Activated CD4-positive, alpha-beta T cell treated with anti-CD3 and anti-CD28 coated beads, Interleukin-2, amount 50 U/mL, for 24 hours (primary cell): ENCODE measurements at regions not wholly inside any gene's neighbourhood (a gene's known extent, or its start where the extent isn't known, plus 50 kb on each side); places are given as distances from the start of the nearest gene placed in this dataset.

Experiments used
- DNase-seq, 2 donors: peaks; one replicate each; pipeline ENCODE4 v3.0.0-alpha.2; 2020; ENCODE audit warnings: low read depth in 1 of 2, low spot score in 1 of 2

DNA sequence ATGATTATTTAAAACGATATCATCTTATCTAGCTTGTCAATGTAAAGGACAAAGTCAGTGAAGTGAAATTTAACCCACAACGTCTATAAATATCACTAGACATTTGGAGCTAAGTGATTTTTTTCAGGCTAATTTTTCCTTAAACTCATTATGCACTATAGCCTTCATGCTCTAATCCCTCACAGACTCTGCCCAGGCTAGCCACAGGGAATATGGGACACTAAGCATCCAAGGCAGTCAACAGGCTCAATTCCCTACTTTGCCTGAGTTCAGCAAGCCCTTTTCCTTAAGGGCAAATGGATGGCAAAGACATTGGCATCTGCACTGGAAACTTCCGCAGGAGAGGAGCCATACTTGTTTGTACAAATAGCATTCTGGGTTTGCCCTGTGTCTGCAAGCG, 577.0 kb downstream of the LMO4 start:
- DNase-seq = no peak

DNA sequence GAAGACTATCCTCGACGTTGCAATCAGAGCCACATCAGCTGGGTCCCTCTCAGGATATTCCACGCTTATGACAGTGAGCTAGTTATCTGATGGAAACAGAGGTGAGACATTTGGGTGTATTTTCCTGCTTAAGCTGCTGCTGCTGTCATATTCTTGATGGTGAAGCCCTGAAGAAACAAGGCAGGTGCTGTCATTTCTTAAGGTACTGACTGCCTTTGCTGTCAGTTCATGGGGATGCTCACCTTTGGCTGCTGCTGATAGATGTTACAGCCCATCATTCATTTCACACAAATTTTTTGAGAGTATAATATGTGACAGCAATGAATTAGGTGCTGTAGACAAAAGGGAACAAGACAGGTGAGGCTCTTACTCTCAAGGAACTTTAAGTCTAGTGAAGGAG, 577.4 kb downstream of the LMO4 start:
- DNase-seq = no peak

DNA sequence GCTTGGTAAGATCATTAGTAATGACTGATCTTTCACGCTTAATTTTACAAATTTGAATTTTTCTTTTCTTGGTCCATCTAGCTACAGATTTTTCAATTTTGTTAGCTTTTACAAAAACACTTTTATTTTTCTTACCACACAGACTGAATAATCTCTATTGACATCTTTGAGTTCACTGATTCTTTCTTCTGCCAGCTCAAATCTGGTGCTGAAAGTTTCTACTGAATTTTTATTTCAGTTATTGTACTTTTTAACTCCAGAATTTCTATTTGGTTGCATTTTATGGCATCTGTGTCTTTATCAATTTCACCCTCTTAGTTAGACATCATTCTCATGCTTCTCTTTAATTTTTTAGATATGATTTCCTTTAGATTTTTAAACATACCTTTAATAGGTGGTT, 584.7 kb downstream of the LMO4 start:
- DNase-seq = no peak

DNA sequence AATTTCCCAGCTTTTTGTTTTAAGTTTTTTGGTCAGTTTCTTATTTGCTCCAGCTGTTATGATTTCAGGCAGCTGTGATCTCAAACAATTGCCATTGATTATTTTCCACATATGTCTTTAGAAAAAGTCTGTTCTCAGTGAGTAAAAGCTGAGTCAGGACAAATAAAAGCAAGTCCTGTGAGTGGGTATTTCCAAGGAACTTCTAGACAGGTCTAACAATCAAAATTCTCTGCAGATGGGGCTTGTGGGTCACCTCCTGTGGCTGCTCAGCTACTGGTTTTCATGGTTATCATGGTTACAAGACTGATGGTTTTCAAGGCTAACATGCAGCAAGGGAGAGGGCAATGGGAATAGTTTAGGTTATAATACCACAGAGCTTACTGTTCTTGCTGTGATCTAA, 585.7 kb downstream of the LMO4 start:
- DNase-seq = no peak

DNA sequence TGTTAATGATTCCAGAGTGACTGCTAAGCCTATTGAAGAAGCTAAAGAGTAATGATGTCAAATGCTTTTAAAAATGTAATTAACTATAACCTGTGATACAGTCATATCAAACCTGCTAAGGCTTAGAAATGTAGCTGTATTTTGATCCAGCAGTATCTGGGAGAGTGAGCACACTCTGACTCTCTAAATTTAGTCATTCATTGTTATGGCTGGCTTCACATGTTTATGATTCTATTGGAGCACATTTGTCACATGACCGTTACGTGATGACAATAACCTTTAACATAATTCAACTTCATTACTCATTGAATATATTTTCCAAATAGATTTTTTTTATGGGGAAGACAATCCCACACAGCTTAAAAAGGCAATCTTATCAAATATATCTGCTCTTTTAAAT, 587.1 kb downstream of the LMO4 start:
- no peak for DNase-seq

DNA sequence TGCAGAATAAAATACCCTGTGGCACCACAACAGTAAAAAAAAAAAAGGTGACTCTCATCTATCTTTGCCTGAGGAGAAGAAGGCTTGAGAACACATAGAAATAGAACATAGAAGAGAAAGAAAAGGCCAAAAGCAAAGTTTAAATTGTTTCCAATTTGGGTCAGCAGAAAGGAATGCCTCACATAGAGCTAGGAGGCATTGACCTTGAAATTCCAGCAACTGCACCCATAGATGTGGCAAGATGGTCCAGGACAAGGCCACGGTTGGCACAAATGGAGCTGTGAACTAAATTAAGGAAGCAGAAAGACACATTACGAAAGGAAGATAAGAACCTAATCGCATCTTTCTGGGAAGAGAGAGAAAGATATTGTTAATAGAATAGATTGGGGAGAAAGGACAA, 588.3 kb downstream of the LMO4 start:
- DNase-seq = no peak

DNA sequence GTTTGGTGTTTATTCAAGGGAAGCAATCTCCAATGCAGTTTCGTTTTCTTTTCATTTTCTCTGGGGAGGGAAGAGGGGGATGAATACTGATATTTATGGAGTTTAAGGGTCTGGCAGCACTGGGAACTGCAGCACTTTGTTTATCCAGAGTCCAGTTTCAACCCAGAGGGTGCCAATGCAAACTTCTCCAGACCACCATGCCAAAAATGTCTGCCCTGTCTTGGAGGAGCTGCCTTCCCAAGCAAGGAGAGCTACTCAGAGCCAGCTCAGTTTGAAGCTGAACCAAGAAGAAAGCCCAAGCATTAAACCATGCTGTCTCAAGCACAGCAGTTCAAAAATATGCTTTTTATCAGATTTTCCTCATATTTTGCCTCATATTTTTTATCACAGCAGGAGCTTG, 589.7 kb downstream of the LMO4 start:
- no peak for DNase-seq

DNA sequence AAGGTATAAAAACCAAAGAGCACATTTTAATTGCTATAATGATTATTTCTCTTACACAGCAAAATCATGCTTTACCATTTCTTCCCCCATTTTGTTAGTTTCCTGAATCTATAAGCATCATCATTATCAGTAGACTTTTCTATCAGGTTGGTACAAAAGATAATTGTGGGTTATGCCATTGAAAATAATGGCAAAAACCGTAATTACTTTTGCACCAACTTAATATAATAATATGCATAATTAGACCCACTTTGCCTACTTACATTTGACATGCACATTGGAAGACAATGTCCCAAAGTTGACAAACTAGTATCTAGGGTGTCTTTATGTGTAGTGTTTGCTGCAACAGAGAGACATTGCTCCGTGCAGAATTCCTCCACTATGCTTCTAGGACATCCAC, 594.2 kb downstream of the LMO4 start:
- no peak for DNase-seq

DNA sequence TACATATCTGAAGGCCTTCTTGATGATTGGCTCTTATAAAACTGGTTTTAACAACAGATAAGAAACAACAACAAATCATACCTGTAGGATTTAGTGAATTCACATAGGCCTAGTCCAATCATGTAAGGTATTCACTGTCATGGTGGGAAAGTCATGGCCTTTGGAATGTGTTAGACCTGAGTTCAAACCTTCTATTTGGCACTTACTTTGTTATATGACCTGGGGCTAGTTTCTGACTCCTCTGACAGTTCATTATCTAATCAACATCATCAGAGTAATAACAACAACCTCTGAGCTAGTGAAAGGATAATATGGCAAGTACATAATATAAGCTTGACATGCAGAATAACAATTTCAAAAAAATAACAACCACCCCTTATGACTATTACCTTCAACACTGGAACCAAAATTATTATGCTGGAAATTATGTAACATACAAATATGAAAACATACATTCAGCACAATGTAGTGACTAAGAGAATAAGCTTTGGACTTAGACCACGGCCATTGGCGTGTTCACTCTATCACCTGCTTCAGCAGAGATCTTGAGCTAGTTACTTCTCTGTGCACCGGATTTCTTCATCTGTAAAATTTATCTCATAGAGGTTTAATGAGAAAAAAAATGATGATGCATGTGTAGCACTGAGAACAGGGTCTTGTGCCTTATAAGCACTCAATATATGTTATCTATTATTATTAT, 597.6 kb downstream of the LMO4 start:
- DNase-seq = no peak

DNA sequence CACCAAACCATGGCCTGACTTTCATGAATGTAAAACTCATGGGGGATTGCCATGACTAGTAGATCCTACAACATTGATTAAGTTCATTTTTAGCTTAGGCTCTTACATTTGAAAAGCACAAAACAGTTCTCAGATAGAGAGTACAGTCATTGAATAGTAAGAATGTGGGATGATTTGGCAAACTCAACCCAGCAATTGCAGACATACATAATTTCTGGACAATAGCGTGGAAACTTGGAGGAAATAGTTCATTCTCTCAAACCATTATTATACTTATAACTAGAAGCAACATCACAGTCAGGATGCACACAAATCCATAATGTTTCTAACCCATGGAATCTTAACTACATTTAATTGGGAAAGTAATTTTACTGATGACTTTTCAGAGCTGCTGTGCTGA, 598.2 kb downstream of the LMO4 start:
- DNase-seq = no peak

DNA sequence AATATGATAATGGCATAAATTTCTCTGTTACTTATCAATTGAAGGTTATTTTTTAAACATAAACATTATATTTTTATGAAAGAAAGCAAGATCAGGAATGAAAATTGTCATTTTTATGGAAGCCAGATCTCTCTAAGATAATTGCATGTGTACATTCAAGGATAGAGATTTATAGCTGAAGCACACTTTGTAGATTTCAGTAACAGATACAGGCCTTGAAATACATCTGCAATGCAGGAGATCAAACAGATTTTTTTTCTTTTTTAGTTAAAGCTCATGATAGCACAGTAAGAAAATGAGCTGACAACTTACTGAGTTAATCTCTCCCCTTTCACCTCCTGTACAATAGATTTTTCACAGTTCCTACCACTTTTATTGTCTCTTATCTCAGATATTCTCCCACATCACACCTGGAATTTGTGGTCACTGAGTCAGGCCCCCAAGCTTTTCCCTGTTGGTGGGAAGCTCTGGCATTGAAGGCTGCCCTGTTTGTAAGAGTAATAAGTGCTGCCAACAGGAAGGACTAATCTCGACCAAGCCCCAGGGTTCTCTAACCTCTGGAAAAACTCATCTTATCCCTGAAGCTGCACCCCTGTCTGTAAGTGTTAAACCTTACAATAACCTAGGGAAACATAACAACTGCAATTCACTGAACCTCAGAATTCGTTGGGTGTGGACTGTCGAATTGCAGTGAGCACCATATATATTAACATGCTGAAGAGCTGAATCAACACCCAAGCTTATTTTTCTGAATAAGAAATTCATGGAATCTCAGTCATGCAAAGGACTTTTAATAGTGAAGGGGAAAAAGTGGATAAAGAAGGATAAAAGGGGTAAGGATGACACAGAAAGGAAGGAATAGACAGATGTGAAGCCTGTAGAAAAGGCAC, 599.0 kb downstream of the LMO4 start:
- DNase-seq = no peak

DNA sequence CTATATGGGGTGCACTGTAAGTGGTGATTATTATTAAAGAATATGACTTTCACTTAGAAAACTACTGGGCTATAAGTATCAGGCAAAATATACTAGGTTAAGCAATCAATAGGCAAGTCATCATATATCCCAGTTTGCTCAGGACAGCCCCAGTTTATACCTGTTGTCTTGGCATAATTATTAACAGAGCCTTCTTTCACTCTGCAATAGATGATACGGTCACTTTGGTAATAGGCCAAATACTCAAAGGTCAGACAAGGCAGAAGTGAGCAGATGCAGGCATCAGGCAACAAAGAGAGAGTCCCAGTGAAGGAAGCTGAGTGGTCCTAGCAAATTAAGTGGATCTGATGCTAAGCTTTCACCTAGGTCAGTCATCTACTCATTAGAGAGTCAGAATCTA, 599.9 kb downstream of the LMO4 start:
- no peak for DNase-seq

DNA sequence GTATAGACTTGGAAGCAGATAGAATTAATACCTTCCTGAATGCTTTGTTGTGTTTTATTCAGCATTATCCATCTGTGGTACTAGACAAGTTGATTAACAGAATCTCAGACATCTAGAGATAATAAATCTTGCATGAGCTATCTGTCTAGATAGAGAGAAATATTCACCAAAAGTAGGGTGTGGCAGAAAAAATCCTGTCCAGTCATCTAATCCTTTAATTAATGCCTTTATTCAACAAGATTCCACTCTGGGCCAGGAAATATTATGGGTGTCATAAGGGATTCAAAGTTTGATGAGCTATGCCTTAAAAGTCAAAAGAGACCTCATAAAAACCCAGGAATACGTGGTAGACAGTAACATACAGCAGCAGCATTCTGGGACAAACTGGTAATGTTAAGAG, 601.2 kb downstream of the LMO4 start:
- DNase-seq = no peak

DNA sequence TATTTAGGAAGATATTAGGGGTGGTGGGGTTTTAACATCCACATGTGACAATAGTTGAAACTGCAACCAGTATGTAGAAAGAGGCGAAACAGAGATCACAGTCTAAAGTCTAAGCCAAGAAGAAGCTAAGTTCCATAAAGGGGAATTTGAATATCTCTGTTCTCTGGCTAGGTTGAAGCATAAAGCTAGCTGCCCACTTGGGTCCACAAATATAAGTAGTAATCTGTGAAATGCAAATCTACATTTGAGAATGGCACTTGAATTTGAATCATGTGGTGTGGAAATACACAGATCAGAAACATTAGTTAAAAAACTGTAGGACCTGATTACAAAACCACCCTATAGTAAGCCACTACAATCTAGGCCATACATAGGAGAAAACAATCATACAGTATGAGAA, 602.1 kb downstream of the LMO4 start:
- no peak for DNase-seq

DNA sequence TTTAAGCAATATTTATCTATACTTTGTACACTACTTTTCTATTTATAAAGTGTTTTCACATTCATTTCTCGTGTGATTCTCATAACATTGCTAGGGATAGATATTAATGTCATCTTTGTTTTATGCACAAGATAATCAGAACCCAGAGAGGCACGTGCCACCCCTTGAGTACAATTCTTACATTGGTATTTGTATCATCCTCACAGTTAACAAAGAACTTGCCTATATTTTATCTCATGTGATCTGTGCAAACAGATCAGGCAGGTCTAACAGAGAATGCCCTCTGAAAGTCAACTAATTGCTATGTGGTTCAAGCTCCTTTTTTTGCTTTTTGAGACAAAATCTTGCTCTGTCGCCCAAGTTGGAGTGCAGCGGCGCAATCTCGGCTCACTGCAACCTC, 604.5 kb downstream of the LMO4 start:
- DNase-seq = no peak

DNA sequence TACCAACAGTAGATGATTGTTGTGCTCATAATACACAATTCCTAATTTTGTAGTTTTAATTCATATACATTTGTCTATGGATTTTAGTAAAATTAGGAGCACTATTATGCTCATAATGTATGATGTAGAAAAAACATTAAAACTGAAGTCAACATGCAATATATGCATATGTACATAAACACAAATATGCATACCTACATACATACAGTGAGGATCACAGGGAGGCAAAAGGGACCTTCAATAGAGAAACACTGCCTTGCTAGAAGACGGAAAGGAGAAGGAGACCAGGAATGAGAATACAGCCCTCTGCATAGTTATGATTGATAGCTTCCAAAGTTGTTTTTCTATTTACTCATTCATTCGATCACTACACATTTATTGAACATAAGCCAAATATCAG, 606.5 kb downstream of the LMO4 start:
- no peak for DNase-seq

DNA sequence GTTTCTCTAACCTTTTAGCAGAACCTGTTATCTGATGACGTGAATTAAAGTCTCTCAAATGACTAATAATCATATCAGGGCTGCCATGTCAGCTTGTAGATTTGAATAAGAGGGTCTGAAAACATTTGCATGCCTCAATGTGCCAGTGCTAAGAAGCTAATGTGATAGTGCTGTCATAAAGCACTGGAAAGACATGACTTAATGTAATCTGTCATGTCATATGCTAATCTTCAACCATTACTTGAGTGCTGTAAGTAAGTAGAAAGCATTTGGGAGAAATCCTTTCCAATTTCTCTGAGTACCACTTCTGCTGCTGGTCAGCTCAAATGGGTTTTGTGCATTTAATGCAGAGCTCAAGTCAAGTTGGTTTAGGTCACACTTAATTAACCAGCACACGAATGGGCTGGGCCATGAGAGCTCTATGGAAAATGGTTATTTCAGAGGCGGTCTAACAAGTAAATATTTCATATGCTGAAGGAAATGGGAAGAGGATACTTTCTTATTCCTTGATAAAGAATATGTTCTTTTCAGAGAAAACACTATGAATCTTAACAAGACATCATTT, 609.2 kb downstream of the LMO4 start:
- no peak for DNase-seq

DNA sequence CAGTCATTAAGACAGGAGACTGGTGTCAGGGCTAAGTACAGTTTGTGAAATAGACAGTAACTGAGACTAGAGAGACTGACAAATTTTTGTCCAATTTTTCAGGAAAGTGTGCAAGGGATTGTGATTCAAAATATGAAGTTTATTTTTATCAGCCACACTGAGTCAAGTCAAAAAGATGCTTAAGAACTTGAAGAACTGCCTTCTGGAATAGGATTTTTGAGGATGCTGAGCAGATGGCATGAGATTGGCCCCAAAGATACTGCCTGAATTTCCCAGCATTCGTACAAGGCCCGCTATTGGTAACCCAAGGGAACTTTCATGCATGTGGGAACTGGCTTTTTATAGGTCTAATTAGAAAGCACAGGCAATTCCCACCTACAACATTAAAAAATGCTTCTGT, 610.0 kb downstream of the LMO4 start:
- DNase-seq = no peak

DNA sequence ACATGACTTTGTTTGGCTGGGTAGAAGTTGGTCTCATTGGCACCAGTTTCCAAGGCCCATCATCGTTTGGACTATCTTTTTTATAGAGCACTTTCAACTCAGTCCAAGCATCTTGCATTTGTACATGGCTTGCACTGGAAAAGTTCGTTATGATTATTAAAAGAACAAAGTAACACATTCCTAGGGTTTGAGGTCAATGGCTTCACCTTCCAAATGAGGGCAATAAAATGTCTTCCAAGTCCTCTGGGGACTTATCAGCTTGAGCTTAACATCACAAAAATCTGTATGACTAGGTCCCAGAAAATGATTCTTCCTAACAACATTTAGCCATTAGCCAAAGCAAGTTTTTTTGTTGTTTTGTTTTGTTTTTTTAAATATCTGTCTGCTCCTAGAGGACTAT, 610.8 kb downstream of the LMO4 start:
- DNase-seq = no peak

DNA sequence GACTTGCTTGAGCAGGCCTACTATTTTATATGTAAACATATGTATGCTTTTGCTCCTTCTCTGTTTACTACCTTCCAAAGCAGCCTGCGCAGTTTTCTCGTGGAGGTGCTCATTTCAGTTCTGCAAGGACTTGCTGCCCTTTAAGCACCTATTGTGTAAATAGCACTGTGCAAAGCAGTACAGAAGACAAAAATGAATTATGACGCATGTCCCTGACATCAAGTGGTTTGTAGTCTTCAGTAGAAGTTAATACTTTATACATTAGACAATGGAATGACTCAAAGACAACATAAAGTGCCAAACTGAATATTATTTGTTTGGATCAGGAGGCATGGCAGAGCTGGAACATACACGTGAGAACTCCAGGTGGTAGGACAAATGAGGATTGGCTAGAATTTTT, 611.7 kb downstream of the LMO4 start:
- no peak for DNase-seq

DNA sequence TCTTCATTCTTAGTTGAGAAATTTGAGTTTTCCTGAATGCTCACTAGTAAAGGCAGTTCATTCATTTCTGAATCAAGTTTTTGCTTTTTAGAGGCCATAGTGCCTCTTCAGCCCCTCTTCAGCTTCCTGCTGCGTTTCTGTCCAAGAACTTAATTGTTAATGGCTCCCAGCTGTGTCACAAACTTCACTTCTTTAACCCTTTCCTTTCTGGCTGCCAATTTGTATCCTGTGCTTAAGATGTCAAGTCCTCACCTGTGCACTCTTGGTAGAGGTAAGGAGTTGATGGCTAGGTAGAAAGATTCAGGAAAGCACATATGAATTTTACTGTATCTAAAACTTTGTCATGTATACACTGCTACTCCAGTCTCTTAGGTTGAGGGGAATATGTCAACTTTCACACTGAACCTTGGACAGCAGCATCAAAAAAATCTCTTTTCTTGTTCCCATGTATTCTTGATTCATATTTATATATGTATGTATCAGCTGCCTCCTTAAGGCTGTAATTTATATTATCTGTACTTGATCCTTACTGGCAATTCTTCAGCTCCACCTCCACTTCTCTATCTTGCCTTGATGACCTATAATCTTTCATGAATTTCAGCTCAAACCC, 612.8 kb downstream of the LMO4 start:
- no peak for DNase-seq

DNA sequence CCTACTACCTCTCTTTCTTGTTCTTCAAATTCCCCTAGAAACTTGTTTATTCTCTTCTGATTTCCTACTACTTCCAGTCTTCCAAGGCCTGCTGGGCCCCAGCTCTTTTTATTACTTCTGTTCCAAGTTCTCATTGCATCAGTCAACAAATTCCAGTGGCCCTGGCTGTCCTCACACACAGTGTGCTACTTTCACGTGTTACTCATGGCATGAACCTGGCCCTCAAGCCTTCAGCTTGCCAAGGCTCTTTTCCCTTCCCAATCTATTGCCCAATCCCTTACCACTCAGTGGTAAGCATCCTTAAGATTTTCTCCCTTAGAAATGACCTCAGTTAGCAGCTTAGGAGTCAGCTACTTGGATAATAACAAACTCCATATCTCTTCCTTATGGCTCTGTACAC, 613.5 kb downstream of the LMO4 start:
- no peak for DNase-seq
